Activated naive CD8-positive, alpha-beta T cell (primary cell): ENCODE measurements at regions not wholly inside any gene's neighbourhood (a gene's known extent, or its start where the extent isn't known, plus 50 kb on each side); places are given as distances from the start of the nearest gene placed in this dataset.
A peak's percentile ranks its signal among the peaks of the same experiment; 100 is the strongest.

ENCODE experiments used
- H3K27ac Mint-ChIP-seq: one replicate; pipeline ENCODE4 v1.8.0; 2021; ENCODE audit warnings: mixed read lengths
- H3K27me3 Mint-ChIP-seq: one replicate; pipeline ENCODE4 v1.8.0; 2021; ENCODE audit warnings: mixed read lengths
- H3K36me3 Mint-ChIP-seq: one replicate; pipeline ENCODE4 v1.8.0; 2021; ENCODE audit warnings: mixed read lengths
- H3K4me1 Mint-ChIP-seq: one replicate; pipeline ENCODE4 v1.8.0; 2021; ENCODE audit warnings: low read depth, mixed read lengths
- H3K4me3 Mint-ChIP-seq: one replicate; pipeline ENCODE4 v1.8.0; 2021; ENCODE audit warnings: mild to moderate bottlenecking, mixed read lengths
- H3K9me3 Mint-ChIP-seq: one replicate; pipeline ENCODE4 v1.8.0; 2021; ENCODE audit warnings: low read depth, mixed read lengths

GRCh38 chr14:53338192-53338591 lies 185.1 kb upstream of the DDHD1 start:
- Mint-ChIP-seq H3K27ac (no peak overlapping the region), H3K4me3 (no peak overlapping the region), H3K27me3 (no peaks in the 10 kb centered on the region), H3K4me1 (no peaks in the 10 kb centered on the region), H3K36me3 (peaks cover 17% of the 10 kb centered on the region), H3K9me3 (no peaks in the 10 kb centered on the region)

DNA sequence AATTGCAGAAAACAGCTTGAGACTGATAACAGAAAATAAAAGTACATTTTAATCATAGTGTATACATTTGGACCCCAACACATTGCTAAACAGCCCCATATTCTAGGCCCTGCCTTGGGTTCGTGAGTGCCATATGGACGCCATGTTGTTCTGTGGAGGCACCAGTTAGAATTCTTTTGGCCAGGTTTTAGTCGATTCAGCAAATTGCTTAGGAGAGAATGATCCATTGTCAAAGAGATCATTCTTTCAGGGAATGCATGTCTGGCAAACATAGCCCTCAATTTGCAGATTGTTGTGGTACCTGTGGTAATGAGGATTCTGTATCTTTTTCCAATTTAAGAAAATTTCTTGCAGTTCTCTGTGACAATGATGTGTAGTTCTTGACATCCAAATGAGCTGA lies 183.6 kb upstream of the DDHD1 start:
- peaks cover 17% of the 10 kb centered on the region for H3K36me3 Mint-ChIP-seq
- H3K4me1 Mint-ChIP-seq, result no peaks in the 10 kb centered on the region
- H3K9me3 Mint-ChIP-seq, result no peaks in the 10 kb centered on the region
- no peaks in the 10 kb centered on the region for H3K27me3 Mint-ChIP-seq
- no peak overlapping the region for H3K27ac Mint-ChIP-seq
- no peak overlapping the region for H3K4me3 Mint-ChIP-seq

GRCh38 chr14:53333809-53334208 lies 180.7 kb upstream of the DDHD1 start:
- Mint-ChIP-seq H3K4me1 (no peaks in the 10 kb centered on the region), H3K27me3 (no peaks in the 10 kb centered on the region), H3K4me3 (no peak overlapping the region), H3K36me3 (peaks cover 14% of the 10 kb centered on the region), H3K27ac (no peak overlapping the region), H3K9me3 (no peaks in the 10 kb centered on the region)

DNA sequence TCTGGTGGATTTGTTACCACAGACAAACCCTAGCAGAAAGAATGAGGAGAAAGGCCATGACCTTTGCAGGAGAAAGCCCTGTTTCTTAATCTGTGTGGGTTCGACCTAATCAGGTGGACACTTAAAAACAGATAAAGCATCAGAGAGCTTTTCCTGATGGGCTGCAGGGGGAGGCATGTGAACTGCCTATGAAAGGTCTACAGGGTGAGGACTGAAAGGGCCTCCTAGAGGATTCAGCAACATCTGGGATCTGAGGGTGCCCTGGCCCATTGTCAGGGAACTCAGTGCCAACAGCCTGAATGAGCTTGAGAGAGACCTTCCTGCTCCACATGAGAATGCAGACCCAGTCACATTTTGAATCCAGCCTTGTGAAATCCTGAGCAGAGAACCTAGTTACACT lies 178.8 kb upstream of the DDHD1 start:
- Mint-ChIP-seq H3K27me3 (no peaks in the 10 kb centered on the region), H3K4me1 (no peaks in the 10 kb centered on the region), H3K27ac (no peak overlapping the region)

GRCh38 chr14:53331247-53331646 lies 178.1 kb upstream of the DDHD1 start:
- Mint-ChIP-seq H3K36me3 (peaks cover 13% of the 10 kb centered on the region), H3K27me3 (no peaks in the 10 kb centered on the region), H3K9me3 (no peaks in the 10 kb centered on the region)

More for the DNA sequence above, 178.8 kb upstream of the DDHD1 start:
- H3K9me3 Mint-ChIP-seq, result no peaks in the 10 kb centered on the region
- H3K36me3 Mint-ChIP-seq, result peaks cover 9% of the 10 kb centered on the region
- H3K4me3 Mint-ChIP-seq, result no peak overlapping the region

GRCh38 chr14:53330441-53330840 lies 177.3 kb upstream of the DDHD1 start:
- Mint-ChIP-seq H3K4me3 (no peak overlapping the region), H3K27me3 (no peaks in the 10 kb centered on the region), H3K4me1 (no peaks in the 10 kb centered on the region), H3K27ac (no peak overlapping the region), H3K9me3 (no peaks in the 10 kb centered on the region), H3K36me3 (peaks cover 13% of the 10 kb centered on the region)

More at GRCh38 chr14:53331247-53331646, 178.1 kb upstream of the DDHD1 start:
- Mint-ChIP-seq H3K4me3 (no peak overlapping the region), H3K27ac (no peak overlapping the region), H3K4me1 (no peaks in the 10 kb centered on the region)

DNA sequence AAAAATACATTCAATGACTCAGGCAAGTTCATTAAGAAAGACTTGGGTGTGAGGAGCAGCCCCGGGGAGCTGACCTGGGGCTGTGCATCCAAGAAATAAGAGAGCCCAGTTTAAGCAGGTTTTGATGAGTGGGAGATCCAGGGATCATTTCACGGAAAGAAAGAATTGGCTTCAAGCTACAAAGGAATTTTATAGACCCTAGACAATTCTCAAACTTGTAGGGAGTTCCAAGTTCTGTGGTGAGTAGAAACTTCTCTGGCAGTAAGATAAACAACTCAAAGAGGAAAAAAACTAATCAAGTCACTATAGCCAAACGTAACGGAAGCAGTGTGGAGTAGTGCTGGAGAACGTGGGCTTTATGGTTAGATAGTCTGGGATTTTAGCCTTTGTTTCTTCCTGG lies 175.7 kb upstream of the DDHD1 start:
- Mint-ChIP-seq H3K4me3 (no peak overlapping the region), H3K27ac (no peak overlapping the region), H3K36me3 (peaks cover 8% of the 10 kb centered on the region), H3K9me3 (no peaks in the 10 kb centered on the region), H3K4me1 (no peaks in the 10 kb centered on the region), H3K27me3 (no peaks in the 10 kb centered on the region)

DNA sequence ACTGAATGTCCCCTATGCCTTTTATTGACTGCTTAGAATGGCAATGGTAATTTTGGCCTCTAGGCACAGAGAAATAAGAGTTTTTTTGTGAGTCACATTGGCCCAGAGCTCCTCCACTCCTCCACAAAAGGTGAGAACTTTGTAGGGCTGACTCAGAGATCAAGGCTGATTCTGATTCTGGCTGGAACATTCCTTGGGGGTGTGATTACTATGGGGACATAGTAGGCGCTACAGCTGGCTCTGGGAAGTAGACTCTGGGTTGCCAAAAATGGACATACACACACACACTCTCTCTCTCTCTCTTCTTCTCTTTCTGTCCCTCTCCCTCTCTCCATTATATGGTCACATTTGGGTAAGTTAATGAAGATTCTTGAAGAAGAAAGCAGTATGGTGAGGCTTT lies 174.6 kb upstream of the DDHD1 start:
- peaks cover 4% of the 10 kb centered on the region for H3K36me3 Mint-ChIP-seq
- no peak overlapping the region for H3K27ac Mint-ChIP-seq
- no peak overlapping the region for H3K4me3 Mint-ChIP-seq

GRCh38 chr14:53325176-53325806 lies 172.2 kb upstream of the DDHD1 start:
- Mint-ChIP-seq H3K9me3 (peaks cover 5% of the 10 kb centered on the region), H3K4me1 (no peaks in the 10 kb centered on the region), H3K36me3 (peaks cover 4% of the 10 kb centered on the region), H3K27me3 (no peaks in the 10 kb centered on the region), H3K4me3 (no peak overlapping the region), H3K27ac (no peak overlapping the region)

More for the DNA sequence above, 174.6 kb upstream of the DDHD1 start:
- no peaks in the 10 kb centered on the region for H3K9me3 Mint-ChIP-seq
- no peaks in the 10 kb centered on the region for H3K4me1 Mint-ChIP-seq
- no peaks in the 10 kb centered on the region for H3K27me3 Mint-ChIP-seq

GRCh38 chr14:53316504-53316903 lies 163.4 kb upstream of the DDHD1 start:
- Mint-ChIP-seq H3K4me1 (no peaks in the 10 kb centered on the region), H3K4me3 (no peak overlapping the region), H3K27me3 (no peaks in the 10 kb centered on the region), H3K36me3 (peaks cover 16% of the 10 kb centered on the region), H3K27ac (no peak overlapping the region), H3K9me3 (peaks cover 14% of the 10 kb centered on the region)

DNA sequence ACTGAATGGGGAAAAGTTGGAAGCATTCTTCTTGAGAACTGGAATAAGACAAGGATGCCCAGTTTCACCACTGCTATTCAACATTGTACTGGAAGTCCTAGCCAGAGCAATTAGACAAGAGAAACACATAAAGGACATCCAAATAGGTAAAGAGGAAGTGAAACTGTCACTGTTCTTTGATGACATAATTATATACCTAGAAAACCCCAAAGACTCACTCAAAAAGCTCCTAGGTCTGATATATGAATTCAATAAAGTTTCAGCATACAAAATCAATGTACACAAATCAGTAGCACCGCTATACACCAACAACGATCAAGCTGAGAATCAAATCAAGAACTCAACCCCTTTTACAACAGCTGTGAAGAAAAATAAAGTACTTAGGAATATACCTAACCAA lies 157.3 kb upstream of the DDHD1 start:
- Mint-ChIP-seq H3K27me3 (no peaks in the 10 kb centered on the region), H3K4me1 (peaks cover 6% of the 10 kb centered on the region), H3K4me3 (no peak overlapping the region), H3K27ac (no peak overlapping the region), H3K36me3 (peaks cover 14% of the 10 kb centered on the region), H3K9me3 (peaks cover 7% of the 10 kb centered on the region)

DNA sequence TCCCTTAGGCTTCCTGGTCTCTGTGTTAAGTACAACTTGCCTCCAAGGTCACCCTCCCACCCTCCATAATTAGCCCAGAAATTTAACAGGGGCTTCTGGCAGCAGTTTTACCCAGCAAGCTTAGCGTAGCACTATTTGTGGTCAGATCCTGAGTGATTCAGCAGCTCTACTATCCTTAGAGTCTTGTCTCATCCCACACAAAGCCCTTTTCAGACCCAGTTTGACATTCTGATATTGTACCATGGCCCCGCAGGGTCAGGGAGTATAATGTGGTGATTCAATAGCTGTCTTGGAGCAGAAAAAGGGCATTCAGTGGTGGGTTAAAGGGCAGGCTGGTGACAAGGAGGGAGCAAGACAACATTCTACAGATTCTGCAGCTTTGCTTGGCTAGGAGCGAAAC lies 153.8 kb upstream of the DDHD1 start:
- Mint-ChIP-seq H3K27ac (no peak overlapping the region), H3K4me3 (no peak overlapping the region), H3K27me3 (no peaks in the 10 kb centered on the region), H3K9me3 (peaks cover 3% of the 10 kb centered on the region), H3K36me3 (peaks cover 7% of the 10 kb centered on the region), H3K4me1 (peaks cover 6% of the 10 kb centered on the region)

- no peak overlapping the region for H3K27ac Mint-ChIP-seq
These were observed 153.2 kb upstream of the DDHD1 start for GRCh38 chr14:53306267-53306721.

DNA sequence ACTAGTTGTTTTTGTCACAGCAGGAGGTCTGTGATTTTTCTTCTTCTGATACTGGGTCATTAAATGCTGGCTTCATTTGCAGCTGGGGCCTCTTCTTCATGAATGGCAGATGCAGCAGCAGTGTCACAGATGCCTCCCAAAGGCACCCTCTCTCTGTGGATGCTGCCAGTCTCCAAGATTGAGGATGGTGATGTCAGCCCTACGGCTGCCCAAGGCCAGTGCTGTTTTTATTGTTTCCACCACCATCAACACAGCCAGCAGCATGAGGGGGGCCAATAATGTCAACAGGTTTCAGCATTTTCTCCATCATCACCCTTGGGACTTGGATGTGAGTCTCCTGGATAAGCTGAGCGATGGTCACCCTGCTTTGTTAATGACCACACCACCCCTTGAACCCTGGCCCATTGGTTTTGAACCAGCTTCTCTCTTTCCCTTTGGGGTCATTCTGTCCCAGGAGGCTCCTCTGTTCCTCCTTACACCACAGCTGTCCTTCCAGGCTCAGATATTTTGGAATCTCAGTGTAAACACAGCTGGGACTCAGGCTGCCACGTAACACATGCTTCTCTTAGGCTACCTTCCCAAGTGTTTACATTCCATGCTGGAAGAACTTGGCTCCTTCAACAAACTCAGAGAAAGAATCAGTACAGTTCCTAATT lies 151.7 kb upstream of the DDHD1 start:
- Mint-ChIP-seq H3K4me3 (no peak overlapping the region), H3K9me3 (no peaks in the 10 kb centered on the region), H3K36me3 (peaks cover 5% of the 10 kb centered on the region), H3K27me3 (no peaks in the 10 kb centered on the region), H3K27ac (no peak overlapping the region), H3K4me1 (peaks cover 6% of the 10 kb centered on the region)

More at GRCh38 chr14:53306267-53306721, 153.2 kb upstream of the DDHD1 start:
- Mint-ChIP-seq H3K36me3 (peaks cover 6% of the 10 kb centered on the region), H3K4me3 (peak overlapping the region; percentile 62), H3K9me3 (peaks cover 2% of the 10 kb centered on the region), H3K27me3 (no peaks in the 10 kb centered on the region), H3K4me1 (peaks cover 6% of the 10 kb centered on the region)

- Mint-ChIP-seq H3K4me3 (no peak overlapping the region), H3K27me3 (no peaks in the 10 kb centered on the region), H3K4me1 (no peaks in the 10 kb centered on the region)
These were observed 143.0 kb upstream of the DDHD1 start for GRCh38 chr14:53295985-53296582.

More at GRCh38 chr14:53295985-53296582, 143.0 kb upstream of the DDHD1 start:
- Mint-ChIP-seq H3K27ac (no peak overlapping the region), H3K36me3 (peaks cover 2% of the 10 kb centered on the region), H3K9me3 (no peaks in the 10 kb centered on the region)
